ENCODE measurements at regions not wholly inside any gene's neighbourhood (a gene's known extent, or its start where the extent isn't known, plus 50 kb on each side); places are given as distances from the start of the nearest gene placed in this dataset.

GRCh38 chr2:39608686-39609441 lies 56.9 kb upstream of the TMEM178A start:
- Mint-ChIP-seq H3K4me3 (no peak overlapping the region), H3K4me1 (ENCODE audit: unreplicated experiment) (peaks cover 17% of the 10 kb centered on the region), H3K36me3 (no peaks in the 10 kb centered on the region), H3K27me3 (no peaks in the 10 kb centered on the region), H3K9me3 (no peaks in the 10 kb centered on the region), H3K27ac (no peak overlapping the region)
- TF ChIP-seq, protein P1, sequence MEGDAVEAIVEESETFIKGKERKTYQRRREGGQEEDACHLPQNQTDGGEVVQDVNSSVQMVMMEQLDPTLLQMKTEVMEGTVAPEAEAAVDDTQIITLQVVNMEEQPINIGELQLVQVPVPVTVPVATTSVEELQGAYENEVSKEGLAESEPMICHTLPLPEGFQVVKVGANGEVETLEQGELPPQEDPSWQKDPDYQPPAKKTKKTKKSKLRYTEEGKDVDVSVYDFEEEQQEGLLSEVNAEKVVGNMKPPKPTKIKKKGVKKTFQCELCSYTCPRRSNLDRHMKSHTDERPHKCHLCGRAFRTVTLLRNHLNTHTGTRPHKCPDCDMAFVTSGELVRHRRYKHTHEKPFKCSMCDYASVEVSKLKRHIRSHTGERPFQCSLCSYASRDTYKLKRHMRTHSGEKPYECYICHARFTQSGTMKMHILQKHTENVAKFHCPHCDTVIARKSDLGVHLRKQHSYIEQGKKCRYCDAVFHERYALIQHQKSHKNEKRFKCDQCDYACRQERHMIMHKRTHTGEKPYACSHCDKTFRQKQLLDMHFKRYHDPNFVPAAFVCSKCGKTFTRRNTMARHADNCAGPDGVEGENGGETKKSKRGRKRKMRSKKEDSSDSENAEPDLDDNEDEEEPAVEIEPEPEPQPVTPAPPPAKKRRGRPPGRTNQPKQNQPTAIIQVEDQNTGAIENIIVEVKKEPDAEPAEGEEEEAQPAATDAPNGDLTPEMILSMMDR (conservative IDR thresholded peaks at IDR 0.05): no peak
- no peak for DNase-seq (ENCODE audit: extremely low spot score, unreplicated experiment)

DNA sequence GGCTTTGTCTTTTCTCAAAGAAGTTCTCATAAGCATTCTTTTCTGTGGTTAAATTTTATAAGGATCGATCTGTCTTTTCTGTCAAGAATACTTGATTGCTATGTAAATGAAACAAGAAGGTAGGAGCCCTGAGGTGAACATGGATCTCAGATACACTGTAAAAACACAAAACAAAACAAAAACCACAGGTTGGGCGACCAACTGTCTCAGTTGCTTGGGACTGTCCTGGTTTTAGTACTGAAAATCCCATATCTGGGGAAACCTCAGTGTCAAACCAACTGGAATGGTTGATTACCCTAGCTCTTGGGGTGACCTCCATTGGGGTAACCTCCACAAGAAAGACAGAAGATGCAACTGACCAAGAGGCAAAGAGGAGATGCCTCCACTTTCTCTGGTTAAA lies 55.8 kb upstream of the TMEM178A start:
- TF ChIP-seq, protein P1 (conservative IDR thresholded peaks at IDR 0.05): no peak
- Mint-ChIP-seq H3K27ac (no peak overlapping the region), H3K36me3 (no peaks in the 10 kb centered on the region), H3K4me3 (no peak overlapping the region), H3K27me3 (peaks cover 3% of the 10 kb centered on the region), H3K9me3 (no peaks in the 10 kb centered on the region), H3K4me1 (ENCODE audit: unreplicated experiment) (peaks cover 17% of the 10 kb centered on the region)
- DNase-seq (ENCODE audit: extremely low spot score, unreplicated experiment): no peak

DNA sequence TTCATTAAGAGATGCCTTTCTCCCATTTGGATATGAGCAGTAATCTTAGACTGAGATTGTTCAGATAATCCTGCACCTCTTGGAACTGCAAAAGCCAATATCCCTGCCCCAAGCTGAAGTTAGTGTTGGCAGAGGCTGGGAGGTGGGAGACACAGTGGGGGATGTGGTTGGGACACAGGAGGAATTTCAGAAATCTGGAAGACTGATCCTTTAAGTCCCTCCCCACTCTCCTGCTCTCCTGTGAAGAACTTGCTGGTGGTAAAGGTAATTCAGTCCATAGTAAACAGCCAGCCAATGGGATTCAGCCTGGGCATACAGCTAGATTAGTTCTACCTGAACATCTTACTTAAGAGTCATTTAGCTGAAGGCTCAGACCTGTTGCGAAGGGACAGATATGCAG lies 50.0 kb upstream of the TMEM178A start:
- Mint-ChIP-seq H3K9me3 (no peaks in the 10 kb centered on the region), H3K27ac (no peak overlapping the region), H3K27me3 (peaks cover 13% of the 10 kb centered on the region), H3K36me3 (no peaks in the 10 kb centered on the region), H3K4me3 (no peak overlapping the region), H3K4me1 (ENCODE audit: unreplicated experiment) (peaks cover 6% of the 10 kb centered on the region)
- TF ChIP-seq, protein P1 (conservative IDR thresholded peaks at IDR 0.05): no peak
- no peak for DNase-seq (ENCODE audit: extremely low spot score, unreplicated experiment)
